ENCODE measurements at regions not wholly inside any gene's neighbourhood (a gene's known extent, or its start where the extent isn't known, plus 50 kb on each side); places are given as distances from the start of the nearest gene placed in this dataset.

GRCh38 chr14:98309591-98309990, 962.4 kb downstream of the BCL11B start:
- DNase-seq = no peak
- Mint-ChIP-seq H3K4me1 (ENCODE audit: low read depth, unreplicated experiment) (no peaks in the 10 kb centered on the region), H3K36me3 (ENCODE audit: insufficient read depth, unreplicated experiment) (no peaks in the 10 kb centered on the region), H3K27me3 (ENCODE audit: insufficient read depth, unreplicated experiment) (peaks cover 3% of the 10 kb centered on the region), H3K27ac (ENCODE audit: unreplicated experiment) (no peak overlapping the region), H3K9me3 (ENCODE audit: unreplicated experiment) (peaks cover 9% of the 10 kb centered on the region), H3K4me3 (ENCODE audit: unreplicated experiment) (no peak overlapping the region)
- Histone ChIP-seq H3K27me3 (replicated peaks; ENCODE audit: control insufficient read depth, insufficient read depth, low read length) (no peaks in the 10 kb centered on the region), H3K4me1 (no peaks in the 10 kb centered on the region), H3K9me3 (no peaks in the 10 kb centered on the region), H3K4me3 (ENCODE audit: low read depth, low read length) (no peak overlapping the region), H3K36me3 (ENCODE audit: control insufficient read depth, insufficient read depth, low read length) (no peaks in the 10 kb centered on the region)
- BruUV-seq (replicated peaks) = no TSS peak
- intact Hi-C loops (cut with micrococcal nuclease; ENCODE audit: unreplicated experiment) = no loop called here
- CTCF ChIA-PET = no interaction called here
- POLR2A ChIA-PET = no interaction called here
- TF ChIP-seq CTCF (IDR thresholded peaks at IDR 0.05; ENCODE audit: insufficient read depth in 1 of 2, low read depth in 1 of 2, low read length in 1 of 2, severe bottlenecking in 1 of 2, unreplicated experiment in 1 of 2) = no peak

DNA sequence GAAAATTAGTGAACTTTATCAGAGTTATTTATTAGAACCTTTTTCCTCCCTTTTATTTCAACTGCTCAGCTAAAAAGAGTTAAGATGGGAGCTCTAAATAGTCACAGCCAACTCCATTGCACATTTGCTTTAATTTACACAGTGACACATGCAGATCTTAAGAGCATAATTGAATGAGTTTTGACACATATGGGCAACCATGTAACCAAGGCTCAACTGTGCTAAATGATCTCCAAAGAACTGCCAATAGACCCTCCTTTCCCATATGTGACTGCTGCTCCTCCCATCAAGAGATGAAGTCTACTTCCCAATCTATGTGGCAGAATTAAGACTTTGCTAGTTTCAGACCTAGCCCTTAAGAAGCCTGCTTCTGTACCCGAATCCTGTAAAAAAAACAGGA, 960.0 kb downstream of the BCL11B start:
- BruUV-seq (replicated peaks) = no TSS peak
- POLR2A ChIA-PET = no interaction called here
- CTCF ChIA-PET = no interaction called here
- Mint-ChIP-seq H3K4me1 (ENCODE audit: low read depth, unreplicated experiment) (no peaks in the 10 kb centered on the region), H3K27ac (ENCODE audit: unreplicated experiment) (no peak overlapping the region), H3K36me3 (ENCODE audit: insufficient read depth, unreplicated experiment) (no peaks in the 10 kb centered on the region), H3K27me3 (ENCODE audit: insufficient read depth, unreplicated experiment) (no peaks in the 10 kb centered on the region), H3K9me3 (ENCODE audit: unreplicated experiment) (no peaks in the 10 kb centered on the region), H3K4me3 (ENCODE audit: unreplicated experiment) (no peak overlapping the region)
- no peaks in the 10 kb centered on the region for H3K9me3 ChIP-seq
- no peak for DNase-seq
- no peaks in the 10 kb centered on the region for H3K27me3 ChIP-seq (replicated peaks; ENCODE audit: control insufficient read depth, insufficient read depth, low read length)
- H3K36me3 ChIP-seq (ENCODE audit: control insufficient read depth, insufficient read depth, low read length) = no peaks in the 10 kb centered on the region
- no peaks in the 10 kb centered on the region for H3K4me1 ChIP-seq
- TF ChIP-seq CTCF (IDR thresholded peaks at IDR 0.05; ENCODE audit: insufficient read depth in 1 of 2, low read depth in 1 of 2, low read length in 1 of 2, severe bottlenecking in 1 of 2, unreplicated experiment in 1 of 2) = no peak
- intact Hi-C loops (cut with micrococcal nuclease; ENCODE audit: unreplicated experiment) = no loop called here
- H3K4me3 ChIP-seq (ENCODE audit: low read depth, low read length) = no peak overlapping the region

GRCh38 chr14:98321841-98322240, 950.2 kb downstream of the BCL11B start:
- no TSS peak for BruUV-seq (replicated peaks)
- H3K9me3 Mint-ChIP-seq (ENCODE audit: unreplicated experiment) = peaks cover 6% of the 10 kb centered on the region
- no peak overlapping the region for H3K27ac Mint-ChIP-seq (ENCODE audit: unreplicated experiment)
- intact Hi-C loops (cut with micrococcal nuclease; ENCODE audit: unreplicated experiment) = no loop called here
- no peak overlapping the region for H3K4me3 Mint-ChIP-seq (ENCODE audit: unreplicated experiment)
- Histone ChIP-seq H3K27me3 (replicated peaks; ENCODE audit: control insufficient read depth, insufficient read depth, low read length) (no peaks in the 10 kb centered on the region), H3K9me3 (no peaks in the 10 kb centered on the region), H3K4me3 (ENCODE audit: low read depth, low read length) (no peak overlapping the region), H3K4me1 (no peaks in the 10 kb centered on the region), H3K36me3 (ENCODE audit: control insufficient read depth, insufficient read depth, low read length) (no peaks in the 10 kb centered on the region)
- POLR2A ChIA-PET = no interaction called here
- H3K27me3 Mint-ChIP-seq (ENCODE audit: insufficient read depth, unreplicated experiment) = no peaks in the 10 kb centered on the region
- no peak for TF ChIP-seq CTCF (IDR thresholded peaks at IDR 0.05; ENCODE audit: insufficient read depth in 1 of 2, low read depth in 1 of 2, low read length in 1 of 2, severe bottlenecking in 1 of 2, unreplicated experiment in 1 of 2)
- no peaks in the 10 kb centered on the region for H3K4me1 Mint-ChIP-seq (ENCODE audit: low read depth, unreplicated experiment)
- CTCF ChIA-PET = no interaction called here
- H3K36me3 Mint-ChIP-seq (ENCODE audit: insufficient read depth, unreplicated experiment) = no peaks in the 10 kb centered on the region
- no peak for DNase-seq

Measured in Caco-2 (cell line).